ENCODE measurements at regions not wholly inside any gene's neighbourhood (a gene's known extent, or its start where the extent isn't known, plus 50 kb on each side); places are given as distances from the start of the nearest gene placed in this dataset.

- no peak for DNase-seq
- H3K79me2 ChIP-seq (ENCODE audit: control insufficient read depth, insufficient read depth, low read length, poor library complexity): no peaks in the 10 kb centered on the region
- H3K4me2 ChIP-seq (ENCODE audit: low read length): no peak overlapping the region
- H3K36me3 ChIP-seq (ENCODE audit: control insufficient read depth in 1 of 2, insufficient read depth in 2 of 2, low read length in 2 of 2): no peaks in the 10 kb centered on the region
- H2BK5ac ChIP-seq (ENCODE audit: low read depth, low read length, poor library complexity): no peak overlapping the region
- H3K4ac ChIP-seq (ENCODE audit: low read depth, low read length): no peak overlapping the region
- no peak overlapping the region for H4K12ac ChIP-seq (ENCODE audit: low read depth, low read length)
- H3K27me3 ChIP-seq (ENCODE audit: insufficient read depth, low read length): no peaks in the 10 kb centered on the region
- H3K79me1 ChIP-seq (ENCODE audit: low read length): no peaks in the 10 kb centered on the region
- H2AFZ ChIP-seq (ENCODE audit: insufficient read depth, low read length, poor library complexity): no peak overlapping the region
- no peak overlapping the region for H4K91ac ChIP-seq (ENCODE audit: low read depth, low read length)
- no peaks in the 10 kb centered on the region for H3K4me1 ChIP-seq (ENCODE audit: control insufficient read depth in 1 of 2, insufficient read depth in 2 of 2, low read length in 2 of 2)
- no peak overlapping the region for H3K23ac ChIP-seq (ENCODE audit: low read length)
- no CpG with 5 or more reads among the region's 10 CpGs for WGBS (ENCODE audit: extremely low coverage, insufficient coverage, insufficient read length)
- peaks cover 6% of the 10 kb centered on the region for H3K9me3 ChIP-seq (ENCODE audit: insufficient read depth, low read depth, low read length)
- H3K18ac ChIP-seq (ENCODE audit: low read length): no peak overlapping the region
- H2BK120ac ChIP-seq (ENCODE audit: insufficient read depth, low read length, poor library complexity): no peak overlapping the region
- no peak overlapping the region for H3K4me3 ChIP-seq (ENCODE audit: low read depth, low read length)
- H3K27ac ChIP-seq (ENCODE audit: low read depth, low read length): no peak overlapping the region
- H3K9ac ChIP-seq (ENCODE audit: low read length): no peak overlapping the region
- H4K8ac ChIP-seq (ENCODE audit: low read depth, low read length): no peak overlapping the region
- H3K14ac ChIP-seq (ENCODE audit: low read length): no peak overlapping the region
- H2AK5ac ChIP-seq (ENCODE audit: low read length): no peak overlapping the region
- H2BK12ac ChIP-seq (ENCODE audit: low read length): no peak overlapping the region
Observed at GRCh38 chr19:34825212-34825611, 52.2 kb upstream of the ZNF599 start.

GRCh38 chr19:34824686-34825085 is 51.7 kb upstream of the ZNF599 start:
- Histone ChIP-seq H3K4me2 (ENCODE audit: low read length) (no peak overlapping the region), H3K27me3 (ENCODE audit: insufficient read depth, low read length) (no peaks in the 10 kb centered on the region), H3K9ac (ENCODE audit: low read length) (no peak overlapping the region), H2BK120ac (ENCODE audit: insufficient read depth, low read length, poor library complexity) (no peak overlapping the region), H3K27ac (ENCODE audit: low read depth, low read length) (no peak overlapping the region), H3K18ac (ENCODE audit: low read length) (no peak overlapping the region), H3K14ac (ENCODE audit: low read length) (no peak overlapping the region), H4K8ac (ENCODE audit: low read depth, low read length) (no peak overlapping the region), H3K23ac (ENCODE audit: low read length) (no peak overlapping the region), H3K4me1 (ENCODE audit: control insufficient read depth in 1 of 2, insufficient read depth in 2 of 2, low read length in 2 of 2) (no peaks in the 10 kb centered on the region), H3K79me1 (ENCODE audit: low read length) (no peaks in the 10 kb centered on the region), H2BK12ac (ENCODE audit: low read length) (no peak overlapping the region), H2AK5ac (ENCODE audit: low read length) (no peak overlapping the region), H4K12ac (ENCODE audit: low read depth, low read length) (no peak overlapping the region), H4K91ac (ENCODE audit: low read depth, low read length) (no peak overlapping the region), H2AFZ (ENCODE audit: insufficient read depth, low read length, poor library complexity) (no peak overlapping the region), H3K36me3 (ENCODE audit: control insufficient read depth in 1 of 2, insufficient read depth in 2 of 2, low read length in 2 of 2) (no peaks in the 10 kb centered on the region), H3K4ac (ENCODE audit: low read depth, low read length) (no peak overlapping the region), H3K79me2 (ENCODE audit: control insufficient read depth, insufficient read depth, low read length, poor library complexity) (no peaks in the 10 kb centered on the region), H3K4me3 (ENCODE audit: low read depth, low read length) (no peak overlapping the region), H3K9me3 (ENCODE audit: insufficient read depth, low read depth, low read length) (peaks cover 7% of the 10 kb centered on the region), H2BK5ac (ENCODE audit: low read depth, low read length, poor library complexity) (no peak overlapping the region)
- DNase-seq: no peak
- no CpG with 5 or more reads among the region's 4 CpGs for WGBS (ENCODE audit: extremely low coverage, insufficient coverage, insufficient read length)

Measured in trophoblast cell (in vitro differentiated cells and primary cell).